ENCODE measurements at regions not wholly inside any gene's neighbourhood (a gene's known extent, or its start where the extent isn't known, plus 50 kb on each side); places are given as distances from the start of the nearest gene placed in this dataset.

DNA sequence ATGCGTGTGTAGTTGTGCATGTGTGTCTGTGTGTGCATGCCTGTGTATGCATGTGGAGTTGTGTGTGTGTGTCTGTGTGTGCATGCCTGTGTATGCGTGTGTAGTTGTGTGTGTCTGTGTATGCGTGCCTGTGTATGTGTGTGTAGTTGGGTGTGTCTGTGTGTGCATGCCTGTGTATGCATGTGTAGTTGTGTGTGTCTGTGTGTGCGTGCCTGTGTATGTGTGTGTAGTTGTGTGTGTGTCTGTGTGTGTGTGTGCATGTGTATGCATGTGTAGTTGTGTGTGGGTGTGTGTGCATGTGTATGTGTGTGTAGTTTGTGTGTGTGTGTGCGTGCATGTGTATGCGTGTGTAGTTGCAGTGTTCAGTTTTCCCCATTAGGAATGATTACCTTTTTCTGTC, 162.0 kb downstream of the URB2 start:
- Histone ChIP-seq H3K27ac (ENCODE audit: extremely low read depth, low read depth, low read length) (no peak overlapping the region), H3K36me3 (ENCODE audit: control insufficient read depth in 2 of 2, insufficient read depth in 1 of 2, low read length in 2 of 2) (no peaks in the 10 kb centered on the region), H3K4me3 (ENCODE audit: low read depth, low read length) (no peak overlapping the region), H3K9me3 (ENCODE audit: control insufficient read depth, insufficient read depth, low read depth, low read length) (peaks cover 3% of the 10 kb centered on the region; the same call in 1 of the 2 replicates), H3K4me1 (ENCODE audit: control insufficient read depth, insufficient read depth, low read length) (no peaks in the 10 kb centered on the region)
- CTCF ChIA-PET: no interaction called here
- POLR2A ChIA-PET: no interaction called here
- TF ChIP-seq ZNF324 (tag by site-specific recombination; IDR thresholded peaks at IDR 0.05): no peak
- TF ChIP-seq, protein P1, sequence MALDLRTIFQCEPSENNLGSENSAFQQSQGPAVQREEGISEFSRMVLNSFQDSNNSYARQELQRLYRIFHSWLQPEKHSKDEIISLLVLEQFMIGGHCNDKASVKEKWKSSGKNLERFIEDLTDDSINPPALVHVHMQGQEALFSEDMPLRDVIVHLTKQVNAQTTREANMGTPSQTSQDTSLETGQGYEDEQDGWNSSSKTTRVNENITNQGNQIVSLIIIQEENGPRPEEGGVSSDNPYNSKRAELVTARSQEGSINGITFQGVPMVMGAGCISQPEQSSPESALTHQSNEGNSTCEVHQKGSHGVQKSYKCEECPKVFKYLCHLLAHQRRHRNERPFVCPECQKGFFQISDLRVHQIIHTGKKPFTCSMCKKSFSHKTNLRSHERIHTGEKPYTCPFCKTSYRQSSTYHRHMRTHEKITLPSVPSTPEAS (tag by site-specific recombination; IDR thresholded peaks at IDR 0.05): peak; percentile 99
- TF ChIP-seq ZNF707 (tag by site-specific recombination; IDR thresholded peaks at IDR 0.05): 0 out of 2 replicates have a peak, but pooled peaks have one; percentile 19
- 0 out of 2 replicates have a peak, but pooled peaks have one; percentile 11 for TF ChIP-seq ZNF239 (tag by site-specific recombination; IDR thresholded peaks at IDR 0.05)

DNA sequence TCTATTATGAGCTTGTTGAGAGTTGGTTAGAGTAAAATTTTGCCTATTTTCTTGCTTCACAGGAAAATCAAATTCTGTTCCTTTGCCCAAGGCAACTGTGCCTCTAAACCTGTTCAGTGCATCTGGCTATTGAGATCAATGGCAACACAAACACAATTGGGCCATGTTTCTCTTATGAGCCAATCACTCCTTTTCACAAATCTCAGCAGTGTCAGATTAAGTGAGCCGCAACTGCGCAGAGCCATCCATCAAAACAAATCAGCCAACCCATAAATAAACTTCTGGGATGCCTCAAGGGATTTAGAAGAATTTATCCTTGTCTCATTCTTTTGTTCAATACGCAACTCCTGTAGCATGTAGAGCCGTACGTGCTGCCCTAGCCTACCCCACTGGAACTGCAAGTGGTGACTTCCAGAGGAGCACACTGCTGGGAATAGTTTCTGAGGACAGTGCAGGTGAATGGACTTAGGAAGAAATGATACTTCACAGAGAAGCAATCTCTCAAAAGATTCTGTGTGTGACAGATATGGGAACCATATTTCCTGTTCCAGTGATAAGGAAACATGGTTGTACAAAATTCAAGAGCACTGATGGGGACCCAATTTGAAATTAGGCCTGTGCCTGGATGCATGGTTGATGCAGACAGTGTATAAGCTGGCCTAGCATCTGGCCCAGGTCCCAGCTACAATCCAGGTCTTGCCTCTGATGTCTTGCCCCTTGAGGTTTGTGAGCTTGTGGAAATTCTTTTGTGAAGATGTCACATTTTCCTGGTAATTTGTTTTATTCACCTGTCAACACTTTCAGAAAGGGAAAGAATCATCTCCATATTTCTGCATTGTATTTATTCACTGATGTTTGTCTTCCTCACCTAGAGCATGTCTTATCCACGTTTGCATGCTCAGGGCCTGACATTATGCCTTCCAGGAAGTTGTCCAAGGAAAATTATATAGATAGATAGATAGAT, 166.2 kb downstream of the URB2 start:
- ChIA-PET CTCF (interaction anchor here (0.6 kb wide), 1 partner anchor 56 kb away, joined by 4 read pairs; no protein-coding TSS in a partner anchor), POLR2A (no interaction called here)
- H3K9me3 ChIP-seq (ENCODE audit: control insufficient read depth, insufficient read depth, low read depth, low read length): no peaks in the 10 kb centered on the region
- no peaks in the 10 kb centered on the region for H3K4me1 ChIP-seq (ENCODE audit: control insufficient read depth, insufficient read depth, low read length)
- H3K4me3 ChIP-seq (ENCODE audit: low read depth, low read length): no peak overlapping the region
- no peak overlapping the region for H3K27ac ChIP-seq (ENCODE audit: extremely low read depth, low read depth, low read length)
- H3K36me3 ChIP-seq (ENCODE audit: control insufficient read depth in 2 of 2, insufficient read depth in 1 of 2, low read length in 2 of 2): no peaks in the 10 kb centered on the region
- no peak for TF ChIP-seq HOXD13 (CRISPR knock-in tag; IDR thresholded peaks at IDR 0.05; ENCODE audit: borderline replicate concordance)
- no peak for TF ChIP-seq ZNF350 (tag by site-specific recombination; IDR thresholded peaks at IDR 0.05)
- TF ChIP-seq, protein P2, sequence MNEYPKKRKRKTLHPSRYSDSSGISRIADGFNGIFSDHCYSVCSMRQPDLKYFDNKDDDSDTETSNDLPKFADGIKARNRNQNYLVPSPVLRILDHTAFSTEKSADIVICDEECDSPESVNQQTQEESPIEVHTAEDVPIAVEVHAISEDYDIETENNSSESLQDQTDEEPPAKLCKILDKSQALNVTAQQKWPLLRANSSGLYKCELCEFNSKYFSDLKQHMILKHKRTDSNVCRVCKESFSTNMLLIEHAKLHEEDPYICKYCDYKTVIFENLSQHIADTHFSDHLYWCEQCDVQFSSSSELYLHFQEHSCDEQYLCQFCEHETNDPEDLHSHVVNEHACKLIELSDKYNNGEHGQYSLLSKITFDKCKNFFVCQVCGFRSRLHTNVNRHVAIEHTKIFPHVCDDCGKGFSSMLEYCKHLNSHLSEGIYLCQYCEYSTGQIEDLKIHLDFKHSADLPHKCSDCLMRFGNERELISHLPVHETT (tag by site-specific recombination; IDR thresholded peaks at IDR 0.05): no peak
- TF ChIP-seq ZNF133 (tag by site-specific recombination; IDR thresholded peaks at IDR 0.05): no peak
- no peak for TF ChIP-seq ZNF558 (tag by site-specific recombination; IDR thresholded peaks at IDR 0.05)
- TF ChIP-seq ZNF530 (tag by site-specific recombination; IDR thresholded peaks at IDR 0.05; ENCODE audit: low read depth): no peak
- TF ChIP-seq, protein P3, sequence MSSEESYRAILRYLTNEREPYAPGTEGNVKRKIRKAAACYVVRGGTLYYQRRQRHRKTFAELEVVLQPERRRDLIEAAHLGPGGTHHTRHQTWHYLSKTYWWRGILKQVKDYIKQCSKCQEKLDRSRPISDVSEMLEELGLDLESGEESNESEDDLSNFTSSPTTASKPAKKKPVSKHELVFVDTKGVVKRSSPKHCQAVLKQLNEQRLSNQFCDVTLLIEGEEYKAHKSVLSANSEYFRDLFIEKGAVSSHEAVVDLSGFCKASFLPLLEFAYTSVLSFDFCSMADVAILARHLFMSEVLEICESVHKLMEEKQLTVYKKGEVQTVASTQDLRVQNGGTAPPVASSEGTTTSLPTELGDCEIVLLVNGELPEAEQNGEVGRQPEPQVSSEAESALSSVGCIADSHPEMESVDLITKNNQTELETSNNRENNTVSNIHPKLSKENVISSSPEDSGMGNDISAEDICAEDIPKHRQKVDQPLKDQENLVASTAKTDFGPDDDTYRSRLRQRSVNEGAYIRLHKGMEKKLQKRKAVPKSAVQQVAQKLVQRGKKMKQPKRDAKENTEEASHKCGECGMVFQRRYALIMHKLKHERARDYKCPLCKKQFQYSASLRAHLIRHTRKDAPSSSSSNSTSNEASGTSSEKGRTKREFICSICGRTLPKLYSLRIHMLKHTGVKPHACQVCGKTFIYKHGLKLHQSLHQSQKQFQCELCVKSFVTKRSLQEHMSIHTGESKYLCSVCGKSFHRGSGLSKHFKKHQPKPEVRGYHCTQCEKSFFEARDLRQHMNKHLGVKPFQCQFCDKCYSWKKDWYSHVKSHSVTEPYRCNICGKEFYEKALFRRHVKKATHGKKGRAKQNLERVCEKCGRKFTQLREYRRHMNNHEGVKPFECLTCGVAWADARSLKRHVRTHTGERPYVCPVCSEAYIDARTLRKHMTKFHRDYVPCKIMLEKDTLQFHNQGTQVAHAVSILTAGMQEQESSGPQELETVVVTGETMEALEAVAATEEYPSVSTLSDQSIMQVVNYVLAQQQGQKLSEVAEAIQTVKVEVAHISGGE (tag by site-specific recombination; conservative IDR thresholded peaks at IDR 0.05; ENCODE audit: low read depth): no peak
- TF ChIP-seq ZNF433 (tag by site-specific recombination; IDR thresholded peaks at IDR 0.05; ENCODE audit: low read depth): no peak
- TF ChIP-seq ZNF549 (tag by site-specific recombination; IDR thresholded peaks at IDR 0.05): no peak
- TF ChIP-seq, protein P4, sequence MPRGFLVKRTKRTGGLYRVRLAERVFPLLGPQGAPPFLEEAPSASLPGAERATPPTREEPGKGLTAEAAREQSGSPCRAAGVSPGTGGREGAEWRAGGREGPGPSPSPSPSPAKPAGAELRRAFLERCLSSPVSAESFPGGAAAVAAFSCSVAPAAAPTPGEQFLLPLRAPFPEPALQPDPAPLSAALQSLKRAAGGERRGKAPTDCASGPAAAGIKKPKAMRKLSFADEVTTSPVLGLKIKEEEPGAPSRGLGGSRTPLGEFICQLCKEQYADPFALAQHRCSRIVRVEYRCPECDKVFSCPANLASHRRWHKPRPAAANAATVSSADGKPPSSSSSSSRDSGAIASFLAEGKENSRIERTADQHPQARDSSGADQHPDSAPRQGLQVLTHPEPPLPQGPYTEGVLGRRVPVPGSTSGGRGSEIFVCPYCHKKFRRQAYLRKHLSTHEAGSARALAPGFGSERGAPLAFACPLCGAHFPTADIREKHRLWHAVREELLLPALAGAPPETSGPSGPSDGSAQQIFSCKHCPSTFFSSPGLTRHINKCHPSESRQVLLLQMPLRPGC (tag by site-specific recombination; IDR thresholded peaks at IDR 0.05): no peak

Measured in HEK293 (cell line).